ENCODE measurements at regions not wholly inside any gene's neighbourhood (a gene's known extent, or its start where the extent isn't known, plus 50 kb on each side); places are given as distances from the start of the nearest gene placed in this dataset.

DNA sequence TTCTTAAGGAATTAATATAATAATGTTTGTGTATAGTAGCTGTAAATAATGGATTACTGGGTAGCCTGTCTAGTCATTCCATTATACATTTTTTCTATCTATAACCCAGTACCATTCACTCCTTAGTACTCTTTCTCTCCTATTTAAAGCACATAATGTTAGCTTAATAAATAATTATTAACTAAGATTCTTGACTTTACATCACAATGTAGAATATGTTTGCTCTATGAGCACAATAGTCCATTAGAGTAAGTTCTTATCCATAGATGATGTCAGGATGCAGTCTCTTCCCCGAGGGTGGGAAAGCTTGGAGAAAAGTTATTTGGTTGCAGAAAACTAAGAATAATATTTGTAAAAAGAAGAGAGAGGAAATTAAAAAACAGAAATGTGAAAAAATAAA, 226.4 kb upstream of the EYS start:
- no peak overlapping the region for H3K27ac ChIP-seq (ENCODE audit: low read depth, low read length, poor library complexity, severe bottlenecking)
- H3K36me3 ChIP-seq (ENCODE audit: insufficient read depth, low read length, poor library complexity, severe bottlenecking) = no peaks in the 10 kb centered on the region
- peaks cover 3% of the 10 kb centered on the region for H3K9me3 ChIP-seq (ENCODE audit: low read depth, low read length, poor library complexity, severe bottlenecking)
- TF ChIP-seq EZH2 (IDR thresholded peaks at IDR 0.05; ENCODE audit: borderline replicate concordance, low read depth, low read length, poor library complexity, severe bottlenecking) = no peak
- TF ChIP-seq, protein P1, sequence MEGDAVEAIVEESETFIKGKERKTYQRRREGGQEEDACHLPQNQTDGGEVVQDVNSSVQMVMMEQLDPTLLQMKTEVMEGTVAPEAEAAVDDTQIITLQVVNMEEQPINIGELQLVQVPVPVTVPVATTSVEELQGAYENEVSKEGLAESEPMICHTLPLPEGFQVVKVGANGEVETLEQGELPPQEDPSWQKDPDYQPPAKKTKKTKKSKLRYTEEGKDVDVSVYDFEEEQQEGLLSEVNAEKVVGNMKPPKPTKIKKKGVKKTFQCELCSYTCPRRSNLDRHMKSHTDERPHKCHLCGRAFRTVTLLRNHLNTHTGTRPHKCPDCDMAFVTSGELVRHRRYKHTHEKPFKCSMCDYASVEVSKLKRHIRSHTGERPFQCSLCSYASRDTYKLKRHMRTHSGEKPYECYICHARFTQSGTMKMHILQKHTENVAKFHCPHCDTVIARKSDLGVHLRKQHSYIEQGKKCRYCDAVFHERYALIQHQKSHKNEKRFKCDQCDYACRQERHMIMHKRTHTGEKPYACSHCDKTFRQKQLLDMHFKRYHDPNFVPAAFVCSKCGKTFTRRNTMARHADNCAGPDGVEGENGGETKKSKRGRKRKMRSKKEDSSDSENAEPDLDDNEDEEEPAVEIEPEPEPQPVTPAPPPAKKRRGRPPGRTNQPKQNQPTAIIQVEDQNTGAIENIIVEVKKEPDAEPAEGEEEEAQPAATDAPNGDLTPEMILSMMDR (conservative IDR thresholded peaks at IDR 0.05; ENCODE audit: low read depth, low read length) = no peak
- intact Hi-C loops (cut with micrococcal nuclease; ENCODE audit: unreplicated experiment) = no loop called here
- H3K4me3 ChIP-seq (ENCODE audit: low read depth, low read length, poor library complexity, severe bottlenecking) = no peak overlapping the region
- no peak for DNase-seq (ENCODE audit: low spot score)
- POLR2A ChIA-PET (ENCODE audit: low non-redundant PET) = no interaction called here
- no peaks in the 10 kb centered on the region for H3K27me3 ChIP-seq (replicated peaks; ENCODE audit: insufficient read depth, low read depth, low read length, poor library complexity)
- no TSS peak for BruUV-seq (replicated peaks)
- CTCF ChIA-PET = no interaction called here
- H3K4me1 ChIP-seq (ENCODE audit: insufficient read depth, low read length, poor library complexity, severe bottlenecking) = no peaks in the 10 kb centered on the region

DNA sequence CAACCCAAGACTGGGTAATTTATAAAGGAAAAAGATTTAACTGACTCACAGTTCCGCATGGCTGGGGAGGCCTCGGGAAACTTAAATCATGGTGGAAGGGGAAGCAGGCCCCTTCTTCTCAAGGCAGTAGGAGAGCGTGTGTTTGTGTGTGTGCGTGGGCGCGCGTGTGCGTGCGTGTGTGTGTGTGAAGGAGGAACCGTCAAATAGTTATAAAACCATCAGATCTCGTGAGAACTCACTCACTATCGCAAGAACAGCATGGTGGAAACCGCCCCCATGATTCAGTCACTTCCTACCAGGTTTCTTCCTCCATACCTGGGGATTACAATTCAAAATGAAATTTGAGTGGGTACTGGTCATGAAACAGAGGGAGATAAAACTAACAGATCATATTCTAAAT, 220.1 kb upstream of the EYS start:
- no peak for DNase-seq (ENCODE audit: low spot score)
- intact Hi-C loops (cut with micrococcal nuclease; ENCODE audit: unreplicated experiment) = no loop called here
- H3K9me3 ChIP-seq (ENCODE audit: low read depth, low read length, poor library complexity, severe bottlenecking) = no peaks in the 10 kb centered on the region
- H3K4me3 ChIP-seq (ENCODE audit: low read depth, low read length, poor library complexity, severe bottlenecking) = no peak overlapping the region
- no TSS peak for BruUV-seq (replicated peaks)
- no peaks in the 10 kb centered on the region for H3K36me3 ChIP-seq (ENCODE audit: insufficient read depth, low read length, poor library complexity, severe bottlenecking)
- H3K4me1 ChIP-seq (ENCODE audit: insufficient read depth, low read length, poor library complexity, severe bottlenecking) = no peaks in the 10 kb centered on the region
- H3K27ac ChIP-seq (ENCODE audit: low read depth, low read length, poor library complexity, severe bottlenecking) = no peak overlapping the region
- ChIA-PET POLR2A (ENCODE audit: low non-redundant PET) (no interaction called here), CTCF (no interaction called here)
- no peaks in the 10 kb centered on the region for H3K27me3 ChIP-seq (replicated peaks; ENCODE audit: insufficient read depth, low read depth, low read length, poor library complexity)
- TF ChIP-seq, protein P1 (conservative IDR thresholded peaks at IDR 0.05; ENCODE audit: low read depth, low read length) = no peak
- TF ChIP-seq EZH2 (IDR thresholded peaks at IDR 0.05; ENCODE audit: borderline replicate concordance, low read depth, low read length, poor library complexity, severe bottlenecking) = no peak

DNA sequence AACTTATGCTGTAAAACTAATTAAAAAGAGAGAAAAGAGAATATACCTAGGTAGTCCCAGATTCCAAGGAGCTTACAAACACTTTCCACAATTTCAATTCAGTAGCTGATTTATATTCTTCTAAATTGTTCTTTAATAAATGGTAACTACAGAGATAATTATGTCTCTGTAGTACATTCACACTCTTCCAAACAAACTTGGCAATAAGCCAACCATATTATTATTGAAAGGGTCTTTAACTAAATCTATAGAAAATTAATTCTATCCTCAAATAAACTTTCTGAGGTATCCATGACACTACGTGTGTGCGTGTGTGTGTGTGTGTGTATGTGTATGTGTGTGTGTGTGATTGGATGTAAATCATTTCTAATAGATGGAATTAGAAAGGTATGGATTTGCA, 217.4 kb upstream of the EYS start:
- Histone ChIP-seq H3K4me1 (ENCODE audit: insufficient read depth, low read length, poor library complexity, severe bottlenecking) (no peaks in the 10 kb centered on the region), H3K27me3 (replicated peaks; ENCODE audit: insufficient read depth, low read depth, low read length, poor library complexity) (no peaks in the 10 kb centered on the region), H3K9me3 (ENCODE audit: low read depth, low read length, poor library complexity, severe bottlenecking) (no peaks in the 10 kb centered on the region), H3K4me3 (ENCODE audit: low read depth, low read length, poor library complexity, severe bottlenecking) (no peak overlapping the region), H3K27ac (ENCODE audit: low read depth, low read length, poor library complexity, severe bottlenecking) (no peak overlapping the region), H3K36me3 (ENCODE audit: insufficient read depth, low read length, poor library complexity, severe bottlenecking) (no peaks in the 10 kb centered on the region)
- BruUV-seq (replicated peaks) = no TSS peak
- TF ChIP-seq, protein P1 (conservative IDR thresholded peaks at IDR 0.05; ENCODE audit: low read depth, low read length) = no peak
- no peak for TF ChIP-seq EZH2 (IDR thresholded peaks at IDR 0.05; ENCODE audit: borderline replicate concordance, low read depth, low read length, poor library complexity, severe bottlenecking)
- intact Hi-C loops (cut with micrococcal nuclease; ENCODE audit: unreplicated experiment) = no loop called here
- no peak for DNase-seq (ENCODE audit: low spot score)
- CTCF ChIA-PET = no interaction called here
- POLR2A ChIA-PET (ENCODE audit: low non-redundant PET) = no interaction called here

All from A673 (cell line).